ENCODE measurements at regions not wholly inside any gene's neighbourhood (a gene's known extent, or its start where the extent isn't known, plus 50 kb on each side); places are given as distances from the start of the nearest gene placed in this dataset.
"Not testable (repeated sequence)": the region's sequence is repeated elsewhere in the genome, so short reads cannot be mapped to it uniquely, and the experiment has no call there.

DNA sequence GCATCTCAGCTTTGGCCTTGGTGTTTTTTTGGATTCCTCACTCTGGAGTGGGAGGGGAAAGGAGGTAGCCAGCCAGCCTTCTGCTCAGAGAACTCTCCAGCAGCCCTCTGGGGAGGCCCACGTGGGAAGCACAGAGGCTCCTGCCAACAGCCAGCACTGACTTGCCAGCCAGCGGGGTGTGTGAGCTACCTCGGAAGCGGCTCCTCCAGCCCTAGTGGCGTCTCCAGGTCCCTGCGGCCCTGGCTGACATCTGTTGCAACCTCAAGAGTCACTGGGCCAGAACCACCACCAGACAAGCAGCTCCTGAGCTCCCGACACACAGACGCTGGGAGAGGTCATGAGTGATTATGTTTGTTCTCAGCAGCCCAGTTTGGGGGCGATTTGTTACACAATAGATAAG, 180.2 kb upstream of the FZD8 start:
- Histone ChIP-seq H3K4me1 (peaks cover 25 to 63% (median 47%) of the 10 kb centered on the region in 10 experiments), H3K27ac (peak overlapping the region in 9 of 11 experiments; percentile 56 to 86 (median 78); a peak in 18 of 22 replicates), H4K20me1 (no peaks in the 10 kb centered on the region), H3K4me3 (0 out of 20 replicates have a peak overlapping the region, but pooled peaks of 1 of the 10 experiments have one; percentile 4), H3K36me3 (no peaks in the 10 kb centered on the region), H3K4me2 (peak overlapping the region; percentile 64 to 89 (median 74)), H3K9me3 (replicated peaks in 1 of 11) (peaks cover 10 to 33% (median 14%) of the 10 kb centered on the region in 11 experiments; a peak in 14 of 22 replicates), H3K27me3 (no peaks in the 10 kb centered on the region), H3K9ac (peak overlapping the region in 8 of 11 experiments; percentile 26 to 76 (median 59); a peak in 16 of 22 replicates)
- peak in 7 of 11 experiments; percentile 47 to 78 (median 62); a peak in 10 of 22 replicates for TF ChIP-seq Cebpa-rat (IDR thresholded peaks at IDR 0.05)

- H3K4me2 ChIP-seq = peak overlapping the region; percentile 64 to 89 (median 74)
- no peaks in the 10 kb centered on the region for H4K20me1 ChIP-seq
- peak overlapping the region; percentile 7 to 86 (median 77); a peak in 20 of 22 replicates for H3K27ac ChIP-seq
These were observed 179.3 kb upstream of the FZD8 start for GRCh38 chr10:35821339-35821911.

GRCh38 chr10:35819736-35820135, 177.6 kb upstream of the FZD8 start:
- Histone ChIP-seq H3K36me3 (no peaks in the 10 kb centered on the region), H3K4me2 (0 out of 22 replicates have a peak overlapping the region, but pooled peaks of 1 of the 11 experiments have one; percentile 78), H4K20me1 (no peaks in the 10 kb centered on the region), H3K27me3 (no peaks in the 10 kb centered on the region), H3K9ac (no peak overlapping the region), H3K9me3 (replicated peaks in 1 of 11) (peaks cover 0 to 14% (median 0%) of the 10 kb centered on the region in 11 experiments; a peak in 5 of 22 replicates), H3K4me3 (no peak overlapping the region), H3K4me1 (peaks cover 25 to 47% (median 37%) of the 10 kb centered on the region in 10 experiments), H3K27ac (peak overlapping the region in 7 of 11 experiments; percentile 4 to 86 (median 77); a peak in 7 of 22 replicates)
- no peak for TF ChIP-seq Cebpa-rat (IDR thresholded peaks at IDR 0.05)

More at GRCh38 chr10:35821339-35821911, 179.3 kb upstream of the FZD8 start:
- no peak overlapping the region for H3K4me3 ChIP-seq
- TF ChIP-seq Cebpa-rat (IDR thresholded peaks at IDR 0.05) = no peak
- H3K27me3 ChIP-seq = no peaks in the 10 kb centered on the region
- peaks cover 9 to 29% (median 12%) of the 10 kb centered on the region in 11 experiments; a peak in 14 of 22 replicates for H3K9me3 ChIP-seq (replicated peaks in 1 of 11)
- H3K9ac ChIP-seq = peak overlapping the region in 9 of 11 experiments; percentile 5 to 76 (median 54); a peak in 15 of 22 replicates
- no peaks in the 10 kb centered on the region for H3K36me3 ChIP-seq
- peaks cover 25 to 54% (median 39%) of the 10 kb centered on the region in 10 experiments for H3K4me1 ChIP-seq

DNA sequence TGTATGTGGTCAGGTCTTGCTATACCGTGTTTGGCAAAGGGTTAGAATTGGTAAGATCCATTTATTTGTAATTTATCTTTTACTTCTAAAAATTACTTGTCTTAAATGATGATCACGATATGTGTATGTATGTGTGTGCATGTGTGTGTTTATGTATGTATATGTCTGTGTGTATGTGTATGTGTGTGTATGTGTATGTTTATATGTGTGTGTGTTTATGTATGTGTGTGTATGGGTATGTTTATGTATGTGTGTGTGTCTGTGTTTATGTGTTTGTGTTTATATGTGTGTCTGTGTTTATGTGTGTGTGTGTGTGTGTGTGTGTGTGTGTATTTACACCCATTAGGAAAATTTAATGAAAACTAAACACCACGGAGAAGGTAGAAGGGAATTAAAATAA, 176.9 kb upstream of the FZD8 start:
- H3K4me1 ChIP-seq = peaks cover 25 to 41% (median 37%) of the 10 kb centered on the region in 10 experiments
- TF ChIP-seq Cebpa-rat (IDR thresholded peaks at IDR 0.05) = no peak
- H3K9me3 ChIP-seq (replicated peaks in 1 of 11) = peaks cover 0 to 8% (median 0%) of the 10 kb centered on the region in 11 experiments; a peak in 1 of 22 replicates
- no peak overlapping the region for H3K27ac ChIP-seq
- no peaks in the 10 kb centered on the region for H3K27me3 ChIP-seq
- H3K4me3 ChIP-seq = no peak overlapping the region
- no peaks in the 10 kb centered on the region for H3K36me3 ChIP-seq
- H4K20me1 ChIP-seq = no peaks in the 10 kb centered on the region
- no peak overlapping the region for H3K4me2 ChIP-seq
- no peak overlapping the region for H3K9ac ChIP-seq

DNA sequence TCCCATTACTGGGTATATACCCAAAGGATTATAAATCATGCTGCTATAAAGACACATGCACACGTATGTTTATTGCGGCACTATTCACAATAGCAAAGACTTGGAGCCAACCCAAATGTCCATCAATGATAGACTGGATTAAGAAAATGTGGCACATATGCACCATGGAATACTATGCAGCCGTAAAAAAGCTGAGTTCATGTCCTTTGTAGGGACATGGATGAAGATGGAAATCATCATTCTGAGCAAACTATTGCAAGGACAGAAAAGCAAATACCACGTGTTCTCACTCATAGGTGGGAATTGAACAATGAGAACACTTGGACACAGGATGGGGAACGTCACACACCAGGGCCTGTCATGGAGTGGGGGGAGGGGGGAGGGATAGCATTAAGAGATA, 175.0 kb upstream of the FZD8 start:
- not testable (repeated sequence) for H3K36me3 ChIP-seq; H3K27ac ChIP-seq; H3K4me3 ChIP-seq; H3K9me3 ChIP-seq (replicated peaks in 1 of 11); H3K27me3 ChIP-seq; H3K9ac ChIP-seq; H3K4me2 ChIP-seq; H4K20me1 ChIP-seq
- H3K4me1 ChIP-seq = peaks cover 12 to 22% (median 18%) of the 10 kb centered on the region in 10 experiments

- no peaks in the 10 kb centered on the region for H3K27me3 ChIP-seq
- H3K4me1 ChIP-seq = peaks cover 0 to 8% (median 0%) of the 10 kb centered on the region in 10 experiments; a peak in 5 of 20 replicates
- peaks cover 0 to 10% (median 6%) of the 10 kb centered on the region in 11 experiments; a peak in 12 of 22 replicates for H3K9me3 ChIP-seq (replicated peaks in 1 of 11)
- H3K27ac ChIP-seq = no peak overlapping the region
- no peak overlapping the region for H3K9ac ChIP-seq
- no peak overlapping the region for H3K4me2 ChIP-seq
- no peak for TF ChIP-seq Cebpa-rat (IDR thresholded peaks at IDR 0.05)
- H3K4me3 ChIP-seq = no peak overlapping the region
- H4K20me1 ChIP-seq = no peaks in the 10 kb centered on the region
- H3K36me3 ChIP-seq = no peaks in the 10 kb centered on the region
These were observed 171.1 kb upstream of the FZD8 start for GRCh38 chr10:35813219-35813618.

GRCh38 chr10:35808344-35808743, 166.2 kb upstream of the FZD8 start:
- peaks cover 0 to 17% (median 0%) of the 10 kb centered on the region in 10 experiments; a peak in 9 of 20 replicates for H3K4me1 ChIP-seq
- no peak overlapping the region for H3K4me3 ChIP-seq
- peaks cover 0 to 10% (median 6%) of the 10 kb centered on the region in 11 experiments; a peak in 12 of 22 replicates for H3K9me3 ChIP-seq (replicated peaks in 1 of 11)
- no peak overlapping the region for H3K4me2 ChIP-seq
- H3K36me3 ChIP-seq = no peaks in the 10 kb centered on the region
- no peak overlapping the region for H3K27ac ChIP-seq
- H3K27me3 ChIP-seq = no peaks in the 10 kb centered on the region
- H4K20me1 ChIP-seq = no peaks in the 10 kb centered on the region
- H3K9ac ChIP-seq = no peak overlapping the region
- no peak for TF ChIP-seq Cebpa-rat (IDR thresholded peaks at IDR 0.05)

GRCh38 chr10:35803046-35803445, 160.9 kb upstream of the FZD8 start:
- peaks cover 0 to 10% (median 0%) of the 10 kb centered on the region in 10 experiments; a peak in 6 of 20 replicates for H3K4me1 ChIP-seq
- 0 out of 22 replicates have a peak, but pooled peaks cover 0 to 5% (median 0%) of the 10 kb centered on the region in 11 experiments for H3K9me3 ChIP-seq (replicated peaks in 1 of 11)

GRCh38 chr10:35797187-35797586, 155.1 kb upstream of the FZD8 start:
- H3K4me3 ChIP-seq = no peak overlapping the region
- H3K4me2 ChIP-seq = no peak overlapping the region
- no peaks in the 10 kb centered on the region for H3K27me3 ChIP-seq
- no peaks in the 10 kb centered on the region; a peak in 1 of 22 replicates for H3K9me3 ChIP-seq (replicated peaks in 1 of 11)
- no peaks in the 10 kb centered on the region for H3K36me3 ChIP-seq
- no peak for TF ChIP-seq Cebpa-rat (IDR thresholded peaks at IDR 0.05)
- peaks cover 12 to 24% (median 17%) of the 10 kb centered on the region in 10 experiments for H3K4me1 ChIP-seq
- H4K20me1 ChIP-seq = no peaks in the 10 kb centered on the region
- H3K9ac ChIP-seq = no peak overlapping the region
- H3K27ac ChIP-seq = no peak overlapping the region

More at GRCh38 chr10:35803046-35803445, 160.9 kb upstream of the FZD8 start:
- Histone ChIP-seq H3K9ac (no peak overlapping the region), H3K36me3 (no peaks in the 10 kb centered on the region), H3K27me3 (no peaks in the 10 kb centered on the region), H3K4me2 (no peak overlapping the region), H4K20me1 (no peaks in the 10 kb centered on the region), H3K27ac (no peak overlapping the region), H3K4me3 (no peak overlapping the region)
- no peak for TF ChIP-seq Cebpa-rat (IDR thresholded peaks at IDR 0.05)

Measured in BLaER1 treated with 17β-estradiol and CSF1 and Interleukin-3, amounts not matched to agents 10 nM and 100 nM (cell line).